ENCODE measurements at regions not wholly inside any gene's neighbourhood (a gene's known extent, or its start where the extent isn't known, plus 50 kb on each side); places are given as distances from the start of the nearest gene placed in this dataset.

DNA sequence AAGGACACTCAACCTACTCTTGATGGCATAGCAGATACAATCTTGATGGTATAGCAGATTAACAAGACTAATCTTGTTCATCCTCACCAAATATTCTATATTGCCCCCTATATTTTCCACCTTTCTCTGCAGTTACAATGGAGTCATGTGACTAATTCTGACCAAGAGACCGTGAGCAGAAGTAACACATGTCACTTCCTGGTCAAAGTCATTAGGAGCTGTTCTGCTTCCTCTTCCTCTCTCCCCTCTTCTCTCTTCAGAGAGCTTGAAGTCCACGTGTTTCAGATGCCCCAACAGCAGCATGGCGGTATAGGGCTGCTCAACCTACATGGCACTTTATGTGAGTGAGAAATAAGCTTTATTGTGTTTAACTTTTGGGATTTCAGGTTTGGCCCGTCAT lies 55.3 kb upstream of the ERCC4 start:
- Histone ChIP-seq H3K18ac (ENCODE audit: low read depth, low read length) (no peak overlapping the region), H3K4me3 (ENCODE audit: insufficient read depth, low read depth, low read length) (no peak overlapping the region), H2BK20ac (ENCODE audit: low read depth, low read length) (no peak overlapping the region), H2BK15ac (ENCODE audit: low read depth, low read length) (no peak overlapping the region), H4K5ac (ENCODE audit: low read depth, low read length) (no peak overlapping the region), H3K27me3 (ENCODE audit: control insufficient read depth, insufficient read depth, low read length) (no peaks in the 10 kb centered on the region), H3K4ac (ENCODE audit: low read depth, low read length) (no peak overlapping the region), H4K8ac (ENCODE audit: low read depth in 2 of 2, low read length in 2 of 2) (no peak overlapping the region), H3K9ac (ENCODE audit: low read depth, low read length) (no peak overlapping the region), H2AK5ac (ENCODE audit: low read depth, low read length) (no peak overlapping the region), H3K79me1 (ENCODE audit: low read depth in 1 of 2, low read length in 2 of 2) (no peaks in the 10 kb centered on the region), H3K14ac (replicated peaks; ENCODE audit: low read depth, low read length) (no peak overlapping the region), H3K4me2 (ENCODE audit: low read depth, low read length) (no peak overlapping the region), H2BK5ac (ENCODE audit: low read depth, low read length, poor library complexity, severe bottlenecking) (no peak overlapping the region), H3K9me3 (ENCODE audit: control insufficient read depth, insufficient read depth, low read length) (no peaks in the 10 kb centered on the region), H4K91ac (ENCODE audit: insufficient read depth, low read depth, low read length) (no peak overlapping the region), H4K20me1 (ENCODE audit: insufficient read depth, low read length) (no peaks in the 10 kb centered on the region), H3K9me1 (ENCODE audit: insufficient read depth, low read length) (no peaks in the 10 kb centered on the region), H3K27ac (ENCODE audit: insufficient read depth, low read length) (no peak overlapping the region), H3K23ac (ENCODE audit: low read depth, low read length) (no peak overlapping the region), H2AFZ (replicated peaks; ENCODE audit: low read length, poor library complexity) (no peak overlapping the region), H2BK120ac (ENCODE audit: low read depth, low read length) (no peak overlapping the region), H2AK9ac (replicated peaks; ENCODE audit: low read depth, low read length, poor library complexity) (no peak overlapping the region), H3K56ac (ENCODE audit: extremely low read depth, insufficient read depth, low read length) (no peak overlapping the region), H3K36me3 (ENCODE audit: control insufficient read depth, insufficient read depth, low read length) (no peaks in the 10 kb centered on the region), H3K4me1 (ENCODE audit: control insufficient read depth, insufficient read depth, low read length) (no peaks in the 10 kb centered on the region)
- dilution Hi-C loops (cut with HindIII; ENCODE audit: low sequenced_read_pairs, unreplicated experiment) (no loop called here), intact Hi-C loops (cut with micrococcal nuclease) (no loop called here), in situ Hi-C loops (cut with MboI; ENCODE audit: low sequenced_read_pairs) (no loop called here)
- ChIA-PET POLR2A (ENCODE audit: unreplicated experiment) (no interaction called here), CTCF (interaction anchor here (0.7 to 1.9 kb wide), 4 partner anchors 7 to 1515 kb away, joined by 3 to 7 read pairs (median 6); partner anchors contain the start of gene ERCC4)
- 45% methylated on average over 2 of the region's 4 CpGs; no CpG with 5 or more reads in 1 of the 2 experiments for WGBS, 2 experiments (ENCODE audit: extremely low coverage in 2 of 2, insufficient read length in 1 of 2)
- BruUV-seq (replicated peaks) = no TSS peak
- no peak for ATAC-seq (ENCODE audit: low read depth)
- no peak for DNase-seq
- no peak for TF ChIP-seq MXI1 (IDR thresholded peaks at IDR 0.05; ENCODE audit: borderline replicate concordance, low read depth, low read length)
- TF ChIP-seq USF2 (IDR thresholded peaks at IDR 0.05; ENCODE audit: low read depth, low read length) = no peak
- no peak for TF ChIP-seq FOS (IDR thresholded peaks at IDR 0.05; ENCODE audit: low read depth, low read length)
- TF ChIP-seq RFX5 (IDR thresholded peaks at IDR 0.05; ENCODE audit: low read depth, low read length) = no peak
- TF ChIP-seq MAZ (IDR thresholded peaks at IDR 0.05; ENCODE audit: borderline replicate concordance, low read depth, low read length) = no peak
- TF ChIP-seq, protein P1, sequence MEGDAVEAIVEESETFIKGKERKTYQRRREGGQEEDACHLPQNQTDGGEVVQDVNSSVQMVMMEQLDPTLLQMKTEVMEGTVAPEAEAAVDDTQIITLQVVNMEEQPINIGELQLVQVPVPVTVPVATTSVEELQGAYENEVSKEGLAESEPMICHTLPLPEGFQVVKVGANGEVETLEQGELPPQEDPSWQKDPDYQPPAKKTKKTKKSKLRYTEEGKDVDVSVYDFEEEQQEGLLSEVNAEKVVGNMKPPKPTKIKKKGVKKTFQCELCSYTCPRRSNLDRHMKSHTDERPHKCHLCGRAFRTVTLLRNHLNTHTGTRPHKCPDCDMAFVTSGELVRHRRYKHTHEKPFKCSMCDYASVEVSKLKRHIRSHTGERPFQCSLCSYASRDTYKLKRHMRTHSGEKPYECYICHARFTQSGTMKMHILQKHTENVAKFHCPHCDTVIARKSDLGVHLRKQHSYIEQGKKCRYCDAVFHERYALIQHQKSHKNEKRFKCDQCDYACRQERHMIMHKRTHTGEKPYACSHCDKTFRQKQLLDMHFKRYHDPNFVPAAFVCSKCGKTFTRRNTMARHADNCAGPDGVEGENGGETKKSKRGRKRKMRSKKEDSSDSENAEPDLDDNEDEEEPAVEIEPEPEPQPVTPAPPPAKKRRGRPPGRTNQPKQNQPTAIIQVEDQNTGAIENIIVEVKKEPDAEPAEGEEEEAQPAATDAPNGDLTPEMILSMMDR (conservative IDR thresholded peaks at IDR 0.05; ENCODE audit: low read depth, low read length) = no peak
- TF ChIP-seq POLR2A (IDR thresholded peaks at IDR 0.05; ENCODE audit: low read depth, low read length) = no peak
- TF ChIP-seq CHD1 (IDR thresholded peaks at IDR 0.05; ENCODE audit: low read depth, low read length) = no peak
- no peak for TF ChIP-seq BHLHE40 (IDR thresholded peaks at IDR 0.05; ENCODE audit: low read depth, low read length)
- no peak for TF ChIP-seq ELK1 (IDR thresholded peaks at IDR 0.05; ENCODE audit: borderline replicate concordance, low read depth, low read length)
- no peak for TF ChIP-seq NFE2L2 (IDR thresholded peaks at IDR 0.05; ENCODE audit: low read depth, low read length)
- no peak for TF ChIP-seq RCOR1 (IDR thresholded peaks at IDR 0.05; ENCODE audit: insufficient replicate concordance, low read length)
- no peak for TF ChIP-seq MAFK (IDR thresholded peaks at IDR 0.05; ENCODE audit: low read depth, low read length)
- no peak for TF ChIP-seq CEBPB (IDR thresholded peaks at IDR 0.05; ENCODE audit: low read depth, low read length)
- no peak for TF ChIP-seq RAD21 (IDR thresholded peaks at IDR 0.05; ENCODE audit: low read length)
- TF ChIP-seq SMC3 (IDR thresholded peaks at IDR 0.05; ENCODE audit: low read depth, low read length) = no peak

All from IMR-90 (cell line).